OCI-LY7 (cell line): ENCODE measurements at regions not wholly inside any gene's neighbourhood (a gene's known extent, or its start where the extent isn't known, plus 50 kb on each side); places are given as distances from the start of the nearest gene placed in this dataset.

Experiments used
- BruUV-seq: library from RNA; stranded (reverse); fragments of 400-500 nt; replicated peaks from 2 replicates; lab custom pipeline; 2021; lab: Mats Ljungman, UMichigan
- CTCF ChIA-PET: fragments of 300-600 bp; sonication (Branson Sonifier 250); formaldehyde crosslinking; loops from one replicate; lab custom pipeline; 2022; ENCODE audit warnings: antibody characterized with exemption; ENCODE audit not compliant: unreplicated experiment; lab: Charles Lee
- POLR2A ChIA-PET: fragments of 300-600 bp; sonication (Branson Sonifier 250); formaldehyde crosslinking; loops from one replicate; lab custom pipeline; 2022; ENCODE audit warnings: antibody characterized with exemption; lab: Charles Lee
- DNase-seq: peaks from one replicate; pipeline ENCODE4 v3.0.0-alpha.2; 2015; ENCODE audit warnings: low spot score
- H2AFZ ChIP-seq: fragments of 200-600 bp; sonication (generic), shearing (Covaris generic); 2 replicates; pipeline ENCODE4 v1.6.1; 2014; ENCODE audit warnings: mild to moderate bottlenecking, antibody characterized with exemption, low read length, moderate library complexity
- H3K27ac ChIP-seq: fragments of 200-600 bp; sonication (generic); 2 replicates; pipeline ENCODE4 v1.5.1; 2014; ENCODE audit warnings: mixed run types, low read depth, mild to moderate bottlenecking, moderate library complexity, low read length, inconsistent platforms; ENCODE audit not compliant: poor library complexity, severe bottlenecking
- H3K36me3 ChIP-seq: fragments of 200-600 bp; sonication (generic); 2 replicates; pipeline ENCODE4 v1.6.1; 2014; ENCODE audit warnings: mild to moderate bottlenecking, antibody characterized with exemption, low read length, moderate library complexity, mixed read lengths; ENCODE audit not compliant: insufficient read depth
- H3K4me1 ChIP-seq: fragments of 200-600 bp; sonication (generic); 2 replicates; pipeline ENCODE4 v1.5.1; 2014; ENCODE audit warnings: mild to moderate bottlenecking, low read length; ENCODE audit not compliant: insufficient read depth, poor library complexity, severe bottlenecking
- H3K4me2 ChIP-seq: fragments of 200-600 bp; sonication (generic); 2 replicates; pipeline ENCODE4 v1.6.1; 2014; ENCODE audit warnings: mild to moderate bottlenecking, low read length
- H3K4me3 ChIP-seq: fragments of 200-600 bp; sonication (generic); 2 replicates; pipeline ENCODE4 v1.5.1; 2014; ENCODE audit warnings: mild to moderate bottlenecking, low read depth, low read length; ENCODE audit not compliant: poor library complexity, severe bottlenecking
- H3K79me2 ChIP-seq: fragments of 200-600 bp; sonication (generic); 2 replicates; pipeline ENCODE4 v1.6.1; 2016; ENCODE audit warnings: low read depth, mild to moderate bottlenecking, low read length, moderate library complexity, mixed read lengths; ENCODE audit not compliant: insufficient read depth
- H3K9me2 ChIP-seq: fragments of 200-600 bp; sonication (generic); 2 replicates; pipeline ENCODE4 v1.6.1; 2016; ENCODE audit warnings: mild to moderate bottlenecking, low read length, mixed read lengths; ENCODE audit not compliant: insufficient read depth
- H3K9me3 ChIP-seq: fragments of 200-600 bp; sonication (generic); 2 replicates; pipeline ENCODE4 v1.6.1; 2014; ENCODE audit warnings: mild to moderate bottlenecking, mixed run types, low read length, mixed read lengths
- H4K20me1 ChIP-seq: fragments of 200-600 bp; sonication (generic); 2 replicates; pipeline ENCODE4 v1.6.1; 2014; ENCODE audit warnings: mild to moderate bottlenecking, antibody characterized with exemption, low read length, moderate library complexity, mixed read lengths; ENCODE audit not compliant: insufficient read depth
- EZH2phosphoT487 ChIP-seq: fragments of 200-600 bp; sonication (generic); IDR thresholded peaks from 2 replicates; pipeline ENCODE4 v1.6.1; 2018; ENCODE audit warnings: low read depth, borderline replicate concordance, mild to moderate bottlenecking, mixed run types, antibody characterized with exemption, low read length, moderate library complexity, mixed read lengths
- intact Hi-C: fragments of 100-400 bp; cut with micrococcal nuclease; formaldehyde crosslinking; loops from one replicate; pipeline ENCODE4 v1.10.0; 2022; ENCODE audit not compliant: unreplicated experiment
- TF ChIP-seq, protein P1 (sequence below): fragments of 200-600 bp; sonication (generic); conservative IDR thresholded peaks from 2 replicates; pipeline ENCODE4 v1.5.1; 2014; ENCODE audit warnings: mild to moderate bottlenecking, antibody characterized with exemption, low read length, moderate library complexity, mixed read lengths

DNA sequence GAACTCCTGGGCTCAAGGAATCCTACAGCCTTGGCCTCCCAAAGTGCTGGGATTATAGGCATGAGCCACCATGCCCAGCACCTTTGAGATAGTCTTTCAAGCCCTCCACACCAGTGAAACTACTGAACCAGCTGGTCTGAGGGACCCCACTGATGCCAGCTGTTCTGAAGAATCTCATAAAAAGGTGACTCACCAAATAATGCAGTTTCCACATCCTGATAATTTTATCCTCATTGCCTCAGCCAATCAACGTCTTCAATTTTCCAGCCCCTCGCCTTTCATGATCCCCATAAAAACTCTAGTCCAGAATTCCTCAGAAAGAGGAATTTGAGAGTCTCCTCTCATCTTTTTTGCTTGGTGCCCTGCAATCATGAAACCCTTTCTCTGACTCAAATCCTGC is 1691.6 kb upstream of the LRRTM3 start:
- ChIA-PET CTCF (no interaction called here), POLR2A (no interaction called here)
- Histone ChIP-seq H3K4me1 (no peaks in the 10 kb centered on the region), H3K27ac (no peak overlapping the region), H2AFZ (no peak overlapping the region), H3K79me2 (no peaks in the 10 kb centered on the region), H3K36me3 (no peaks in the 10 kb centered on the region), H3K9me2 (no peaks in the 10 kb centered on the region), H3K4me2 (no peak overlapping the region), H3K4me3 (no peak overlapping the region), H4K20me1 (no peaks in the 10 kb centered on the region), H3K9me3 (no peaks in the 10 kb centered on the region)
- DNase-seq, result no peak
- no TSS peak for BruUV-seq
- intact Hi-C loops, result no loop called here
- no peak for TF ChIP-seq EZH2phosphoT487
- TF ChIP-seq, protein P1, sequence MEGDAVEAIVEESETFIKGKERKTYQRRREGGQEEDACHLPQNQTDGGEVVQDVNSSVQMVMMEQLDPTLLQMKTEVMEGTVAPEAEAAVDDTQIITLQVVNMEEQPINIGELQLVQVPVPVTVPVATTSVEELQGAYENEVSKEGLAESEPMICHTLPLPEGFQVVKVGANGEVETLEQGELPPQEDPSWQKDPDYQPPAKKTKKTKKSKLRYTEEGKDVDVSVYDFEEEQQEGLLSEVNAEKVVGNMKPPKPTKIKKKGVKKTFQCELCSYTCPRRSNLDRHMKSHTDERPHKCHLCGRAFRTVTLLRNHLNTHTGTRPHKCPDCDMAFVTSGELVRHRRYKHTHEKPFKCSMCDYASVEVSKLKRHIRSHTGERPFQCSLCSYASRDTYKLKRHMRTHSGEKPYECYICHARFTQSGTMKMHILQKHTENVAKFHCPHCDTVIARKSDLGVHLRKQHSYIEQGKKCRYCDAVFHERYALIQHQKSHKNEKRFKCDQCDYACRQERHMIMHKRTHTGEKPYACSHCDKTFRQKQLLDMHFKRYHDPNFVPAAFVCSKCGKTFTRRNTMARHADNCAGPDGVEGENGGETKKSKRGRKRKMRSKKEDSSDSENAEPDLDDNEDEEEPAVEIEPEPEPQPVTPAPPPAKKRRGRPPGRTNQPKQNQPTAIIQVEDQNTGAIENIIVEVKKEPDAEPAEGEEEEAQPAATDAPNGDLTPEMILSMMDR, result no peak

DNA sequence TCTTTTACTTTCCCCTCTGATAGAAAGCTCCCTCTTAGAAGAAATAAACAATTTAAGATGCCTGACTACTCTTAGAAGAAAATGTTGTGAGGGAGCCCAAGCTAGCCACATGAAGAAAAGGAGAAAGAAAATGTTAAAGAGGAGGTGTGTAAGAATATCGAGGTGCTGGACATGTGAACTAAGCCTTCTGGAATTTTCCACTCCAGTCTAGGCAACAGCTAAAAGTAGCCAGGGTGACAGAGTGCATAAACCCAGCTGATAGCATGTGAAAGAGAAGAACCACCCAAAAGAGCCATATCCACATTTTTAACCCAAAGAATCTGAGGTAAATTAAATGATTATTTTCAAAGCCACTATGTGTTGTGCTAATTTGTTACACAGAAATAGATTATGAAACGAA is 1690.6 kb upstream of the LRRTM3 start:
- Histone ChIP-seq H3K9me3 (no peaks in the 10 kb centered on the region), H3K36me3 (no peaks in the 10 kb centered on the region), H3K79me2 (no peaks in the 10 kb centered on the region), H3K4me3 (no peak overlapping the region), H3K27ac (no peak overlapping the region), H2AFZ (no peak overlapping the region), H3K9me2 (no peaks in the 10 kb centered on the region), H3K4me1 (no peaks in the 10 kb centered on the region), H3K4me2 (no peak overlapping the region), H4K20me1 (no peaks in the 10 kb centered on the region)
- CTCF ChIA-PET, result no interaction called here
- POLR2A ChIA-PET, result interaction anchor here (0.7 kb wide), 2 partner anchors 520 to 644 kb away, joined by 3 to 4 read pairs; no protein-coding TSS in a partner anchor
- TF ChIP-seq, protein P1, result no peak
- TF ChIP-seq EZH2phosphoT487, result no peak
- intact Hi-C loops, result no loop called here
- no peak for DNase-seq
- no TSS peak for BruUV-seq

DNA sequence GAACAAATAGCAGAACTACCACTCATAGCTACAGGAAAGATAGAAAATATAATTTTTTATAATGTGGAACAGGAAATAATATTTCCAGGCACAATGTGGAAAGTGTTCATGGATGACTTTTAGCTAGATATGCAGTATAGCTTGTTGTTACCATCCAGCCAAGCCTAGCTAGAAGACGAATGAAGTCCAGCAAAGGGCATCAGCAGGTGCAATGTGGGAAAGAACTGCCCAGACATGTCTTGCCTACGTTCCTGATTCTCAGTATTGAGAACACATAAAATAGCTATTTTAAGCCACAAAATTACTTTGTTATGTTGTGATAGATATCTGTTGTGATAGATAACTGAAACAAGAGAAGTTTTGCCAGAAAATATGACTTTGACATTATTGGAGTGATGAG is 1690.0 kb upstream of the LRRTM3 start:
- no TSS peak for BruUV-seq
- Histone ChIP-seq H3K9me3 (no peaks in the 10 kb centered on the region), H3K27ac (no peak overlapping the region), H3K4me1 (no peaks in the 10 kb centered on the region), H3K79me2 (no peaks in the 10 kb centered on the region), H3K4me2 (no peak overlapping the region), H3K9me2 (no peaks in the 10 kb centered on the region), H2AFZ (no peak overlapping the region), H3K36me3 (no peaks in the 10 kb centered on the region), H4K20me1 (no peaks in the 10 kb centered on the region), H3K4me3 (no peak overlapping the region)
- intact Hi-C loops, result no loop called here
- ChIA-PET CTCF (no interaction called here), POLR2A (no interaction called here)
- TF ChIP-seq EZH2phosphoT487, result no peak
- TF ChIP-seq, protein P1, result no peak
- no peak for DNase-seq
